ENCODE measurements at regions not wholly inside any gene's neighbourhood (a gene's known extent, or its start where the extent isn't known, plus 50 kb on each side); places are given as distances from the start of the nearest gene placed in this dataset.

DNA sequence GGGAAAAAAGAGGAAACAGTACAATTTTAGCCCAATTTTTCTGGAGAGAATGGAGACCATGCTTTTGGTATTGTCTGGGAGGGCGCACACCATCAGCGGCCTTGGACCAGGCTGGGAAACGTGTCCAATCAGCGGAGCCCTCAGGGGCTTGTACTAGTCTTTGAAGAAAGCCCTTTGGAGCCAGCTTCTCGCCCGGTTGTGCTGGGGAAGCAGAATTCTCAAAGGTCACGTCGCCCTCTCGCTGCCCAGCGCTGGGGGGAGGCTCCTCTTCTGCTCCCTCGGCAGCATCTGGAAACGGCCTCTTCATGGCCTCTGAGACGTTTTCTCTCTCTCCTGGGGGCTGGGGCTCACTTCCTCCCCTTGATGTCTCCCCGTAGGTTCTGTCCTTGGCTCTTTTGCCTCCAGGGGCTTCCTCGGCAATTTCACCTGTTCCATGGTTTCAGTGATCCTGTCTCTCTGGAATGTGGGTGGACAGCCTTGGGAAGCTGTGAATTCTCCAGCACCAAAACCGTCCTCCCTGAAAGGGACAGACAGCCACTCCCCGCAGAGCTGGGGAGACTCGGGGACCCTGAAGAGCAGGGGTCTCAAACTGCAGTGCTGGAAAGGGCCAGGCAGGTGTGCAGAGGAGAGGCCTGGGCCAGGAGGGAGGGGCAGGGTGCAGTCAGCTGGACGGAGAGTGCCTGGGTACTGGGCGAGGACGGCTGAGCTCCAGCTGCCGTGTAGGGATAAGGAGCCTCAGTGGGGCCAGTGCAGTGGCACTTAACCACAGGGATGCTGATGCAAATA lies 80.2 kb downstream of the RPS6KA4 start:
- TF ChIP-seq, protein P1, sequence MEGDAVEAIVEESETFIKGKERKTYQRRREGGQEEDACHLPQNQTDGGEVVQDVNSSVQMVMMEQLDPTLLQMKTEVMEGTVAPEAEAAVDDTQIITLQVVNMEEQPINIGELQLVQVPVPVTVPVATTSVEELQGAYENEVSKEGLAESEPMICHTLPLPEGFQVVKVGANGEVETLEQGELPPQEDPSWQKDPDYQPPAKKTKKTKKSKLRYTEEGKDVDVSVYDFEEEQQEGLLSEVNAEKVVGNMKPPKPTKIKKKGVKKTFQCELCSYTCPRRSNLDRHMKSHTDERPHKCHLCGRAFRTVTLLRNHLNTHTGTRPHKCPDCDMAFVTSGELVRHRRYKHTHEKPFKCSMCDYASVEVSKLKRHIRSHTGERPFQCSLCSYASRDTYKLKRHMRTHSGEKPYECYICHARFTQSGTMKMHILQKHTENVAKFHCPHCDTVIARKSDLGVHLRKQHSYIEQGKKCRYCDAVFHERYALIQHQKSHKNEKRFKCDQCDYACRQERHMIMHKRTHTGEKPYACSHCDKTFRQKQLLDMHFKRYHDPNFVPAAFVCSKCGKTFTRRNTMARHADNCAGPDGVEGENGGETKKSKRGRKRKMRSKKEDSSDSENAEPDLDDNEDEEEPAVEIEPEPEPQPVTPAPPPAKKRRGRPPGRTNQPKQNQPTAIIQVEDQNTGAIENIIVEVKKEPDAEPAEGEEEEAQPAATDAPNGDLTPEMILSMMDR (conservative IDR thresholded peaks at IDR 0.05; ENCODE audit: low read length) = no peak
- no peak for TF ChIP-seq EZH2phosphoT487 (IDR thresholded peaks at IDR 0.05; ENCODE audit: borderline replicate concordance)
